K562 (cell line): ENCODE measurements at regions not wholly inside any gene's neighbourhood (a gene's known extent, or its start where the extent isn't known, plus 50 kb on each side); places are given as distances from the start of the nearest gene placed in this dataset.
A peak's percentile ranks its signal among the peaks of the same experiment; 100 is the strongest.

Experiments used
- ATAC-seq: fragments of 200-7000 bp; cut with Tn5 transposase; 3 replicates; pipeline ENCODE4 v1.9.1; 2020; ENCODE audit warnings: moderate library complexity
- BruUV-seq: library from RNA; stranded (reverse); fragments of 400-500 nt; replicated peaks from 2 replicates; lab custom pipeline; 2021; lab: Mats Ljungman, UMichigan
- CTCF ChIA-PET: fragments of 300-600 bp; formaldehyde crosslinking; extraction: SDS; loops from one replicate; lab custom pipeline; 2021; ENCODE audit warnings: low intra/inter-chr PET ratio; lab: Yijun Ruan, JAX
- POLR2A ChIA-PET: fragments of 300-600, 350-650 bp; sonication (Branson Sonifier 250); formaldehyde crosslinking; extraction: SDS; loops from one replicate; lab custom pipeline; 2021; ENCODE audit warnings: antibody characterized with exemption, inconsistent platforms; lab: Yijun Ruan, JAX
- DNase-seq, 4 experiments: peaks; one replicate each; pipeline versions ENCODE4 v3.0.0 to v3.0.0-alpha.2; 2011 to 2018; ENCODE audit warnings: low spot score in 3 of 4, mixed read lengths in 3 of 4; ENCODE audit errors: extremely low read depth in 1 of 4
- FAIRE-seq: peaks from 2 replicates; lab custom pipeline; 2011; peaks lifted over from hg19 to GRCh38; lab: Jason Lieb, UNC
- H2AFZ ChIP-seq: 2 replicates; pipeline ENCODE4 v1.6.0; 2011; ENCODE audit warnings: low read depth, low read length, control low read depth, inconsistent platforms
- H3K27ac ChIP-seq: fragments of 200-600 bp; 3 replicates; pipeline ENCODE4 v1.8.0; 2011; ENCODE audit warnings: low read depth, mild to moderate bottlenecking, control low read depth, inconsistent platforms, low read length, moderate library complexity, mixed read lengths; ENCODE audit errors: extremely low read depth
- H3K27me3 ChIP-seq, 2 experiments: fragments of 300-600 bp in 1 of 2; 2 replicates in 1 of 2; 3 replicates in 1 of 2; pipeline versions ENCODE4 v1.6.0 to v1.8.0; 2011; ENCODE audit warnings: inconsistent platforms in 2 of 2, low read length in 2 of 2, mild to moderate bottlenecking in 1 of 2, mixed read lengths in 1 of 2, moderate library complexity in 1 of 2; ENCODE audit not compliant: control insufficient read depth in 2 of 2, insufficient read depth in 2 of 2
- H3K36me3 ChIP-seq: fragments of 300-600 bp; 3 replicates; pipeline ENCODE4 v1.8.0; 2011; ENCODE audit warnings: mild to moderate bottlenecking, low read length, inconsistent platforms; ENCODE audit not compliant: control insufficient read depth, insufficient read depth
- H3K4me1 ChIP-seq, 2 experiments: fragments of 200-600 bp in 1 of 2; replicated peaks in 1 of 2; 2 replicates in 1 of 2; 3 replicates in 1 of 2; pipeline versions ENCODE4 v1.5.1 to v1.8.0; 2011; ENCODE audit warnings: inconsistent platforms in 2 of 2, low read length in 2 of 2, mild to moderate bottlenecking in 1 of 2, mixed read lengths in 1 of 2, moderate library complexity in 1 of 2; ENCODE audit not compliant: control insufficient read depth in 2 of 2, insufficient read depth in 2 of 2
- H3K4me2 ChIP-seq: 2 replicates; pipeline ENCODE4 v1.6.1; 2011; ENCODE audit warnings: low read length, control low read depth, inconsistent platforms, mixed read lengths; ENCODE audit not compliant: insufficient read depth
- H3K4me3 ChIP-seq: fragments of 200-600 bp; sonication (generic), shearing (Covaris generic); 2 replicates; pipeline ENCODE4 v1.5.1; 2016; ENCODE audit warnings: control low read depth, inconsistent platforms
- H3K79me2 ChIP-seq: fragments of 200-600 bp; 3 replicates; pipeline ENCODE4 v1.8.0; 2011; ENCODE audit warnings: low read length, inconsistent platforms; ENCODE audit not compliant: control insufficient read depth, insufficient read depth
- H3K9ac ChIP-seq, 2 experiments: 2 replicates each; pipeline versions ENCODE4 v1.6.0 to v1.6.1; 2011; ENCODE audit warnings: low read depth in 2 of 2, low read length in 2 of 2, control low read depth in 1 of 2, inconsistent platforms in 1 of 2, mild to moderate bottlenecking in 1 of 2, mixed read lengths in 1 of 2; ENCODE audit not compliant: insufficient read depth in 1 of 2
- H3K9me1 ChIP-seq: one replicate; pipeline ENCODE4 v1.6.0; 2011; ENCODE audit warnings: inconsistent platforms, mild to moderate bottlenecking, low read length, moderate library complexity; ENCODE audit not compliant: control insufficient read depth, insufficient read depth
- H3K9me3 ChIP-seq: replicated peaks from 2 replicates; pipeline ENCODE4 v1.5.1; 2011; ENCODE audit warnings: low read depth, low read length, inconsistent platforms; ENCODE audit not compliant: control insufficient read depth, insufficient read depth
- H4K20me1 ChIP-seq: replicated peaks from 2 replicates; pipeline ENCODE4 v1.6.1; 2011; ENCODE audit warnings: low read length, inconsistent platforms, mixed read lengths; ENCODE audit not compliant: control insufficient read depth, insufficient read depth
- CEBPB ChIP-seq: fragments of 450-650 bp; IDR thresholded peaks from 2 replicates; pipeline ENCODE4 v1.6.1; 2016; ENCODE audit warnings: missing genetic modification characterization, missing compliant biosample characterization
- FOXM1 ChIP-seq, 2 experiments: fragments of 450-650 bp in 1 of 2; sonication (generic) in 1 of 2; formaldehyde crosslinking in 1 of 2; IDR thresholded peaks; 2 replicates each; pipeline versions ENCODE4 v1.6.1 to v1.9.0; 2017 to 2022; ENCODE audit warnings: low read depth in 2 of 2, mild to moderate bottlenecking in 2 of 2, missing genetic modification reagents in 1 of 2, moderate library complexity in 1 of 2
- POLR2H ChIP-seq: IDR thresholded peaks from 2 replicates; pipeline ENCODE4 v1.6.1; 2016; ENCODE audit warnings: missing genetic modification characterization, low read depth, mild to moderate bottlenecking, control low read depth, missing compliant biosample characterization, moderate library complexity
- RFX5 ChIP-seq: IDR thresholded peaks from 2 replicates; pipeline ENCODE4 v1.6.1; 2011; ENCODE audit warnings: low read depth, mild to moderate bottlenecking, improper control_type of control experiment, low read length
- SMARCC2 ChIP-seq: fragments of 450-650 bp; IDR thresholded peaks from 2 replicates; pipeline ENCODE4 v1.6.1; 2017; ENCODE audit warnings: antibody characterized with exemption, moderate library complexity, mild to moderate bottlenecking, low read depth
- TGIF2 ChIP-seq: sonication (generic); formaldehyde crosslinking; IDR thresholded peaks from 2 replicates; pipeline ENCODE4 v1.8.1; 2022; ENCODE audit warnings: mild to moderate bottlenecking, missing genetic modification reagents, moderate library complexity
- ZNF311 ChIP-seq: fragments of 250-450 bp; sonication (Bioruptor Pico); IDR thresholded peaks from 2 replicates; pipeline ENCODE4 v1.4.0; 2020; ENCODE audit warnings: mild to moderate bottlenecking, moderate library complexity
- ZNF785 ChIP-seq: fragments of 250-450 bp; sonication (Bioruptor Pico); IDR thresholded peaks from 2 replicates; pipeline ENCODE4 v1.4.0; 2020; ENCODE audit warnings: mild to moderate bottlenecking
- WGBS: fragments of 100-300 bp; shearing (Covaris generic); methylation state at CpG from one replicate; pipeline ENCODE4 v1.1.6; 2016; ENCODE audit warnings: low coverage, mixed read lengths; ENCODE audit not compliant: insufficient coverage; ENCODE audit errors: missing lambda C conversion rate; 5-methylcytosine and 5-hydroxymethylcytosine counted together
- in situ Hi-C: fragments of 300-500 bp; cut with MboI; formaldehyde crosslinking; loops from 4 replicates; pipeline ENCODE4 v1.15.0; 2018; ENCODE audit warnings: inconsistent platforms, mixed read lengths
- intact Hi-C: fragments of 100-400 bp; cut with micrococcal nuclease; formaldehyde crosslinking; loops from 2 replicates; pipeline ENCODE4 v1.14.2; 2022
- TF ChIP-seq, protein P1 (sequence below): fragments of 250-450 bp; sonication (Bioruptor Pico); IDR thresholded peaks from 2 replicates; pipeline ENCODE4 v1.9.0; 2021; ENCODE audit warnings: mild to moderate bottlenecking, inconsistent platforms

DNA sequence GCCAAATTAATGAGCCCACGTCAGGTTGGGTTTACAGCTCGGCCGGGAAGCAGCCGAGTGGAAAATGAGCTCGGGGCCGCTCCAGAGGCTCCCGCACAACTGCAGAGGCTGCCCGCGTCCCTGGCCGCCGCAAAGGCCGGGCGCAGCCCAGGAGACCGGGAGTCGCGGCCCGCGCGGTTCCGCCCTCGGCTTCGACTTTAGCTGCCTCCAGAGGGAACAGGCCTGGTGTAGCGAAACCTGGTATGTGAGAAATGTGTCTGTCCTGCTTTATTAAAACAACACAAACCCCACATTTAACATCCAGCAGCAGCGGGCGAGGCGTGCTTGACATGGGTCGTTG is 66.2 kb downstream of the FOXD1 start (continued):
- TF ChIP-seq FOXM1 (IDR thresholded peaks at IDR 0.05; ENCODE audit: low read depth) (no peak), FOXM1 (CRISPR knock-in tag; IDR thresholded peaks at IDR 0.05; ENCODE audit: low read depth) (no peak), POLR2H (tag) (no peak), SMARCC2 (no peak), RFX5 (no peak), ZNF785 (CRISPR knock-in tag) (no peak)
- TF ChIP-seq, protein P1, sequence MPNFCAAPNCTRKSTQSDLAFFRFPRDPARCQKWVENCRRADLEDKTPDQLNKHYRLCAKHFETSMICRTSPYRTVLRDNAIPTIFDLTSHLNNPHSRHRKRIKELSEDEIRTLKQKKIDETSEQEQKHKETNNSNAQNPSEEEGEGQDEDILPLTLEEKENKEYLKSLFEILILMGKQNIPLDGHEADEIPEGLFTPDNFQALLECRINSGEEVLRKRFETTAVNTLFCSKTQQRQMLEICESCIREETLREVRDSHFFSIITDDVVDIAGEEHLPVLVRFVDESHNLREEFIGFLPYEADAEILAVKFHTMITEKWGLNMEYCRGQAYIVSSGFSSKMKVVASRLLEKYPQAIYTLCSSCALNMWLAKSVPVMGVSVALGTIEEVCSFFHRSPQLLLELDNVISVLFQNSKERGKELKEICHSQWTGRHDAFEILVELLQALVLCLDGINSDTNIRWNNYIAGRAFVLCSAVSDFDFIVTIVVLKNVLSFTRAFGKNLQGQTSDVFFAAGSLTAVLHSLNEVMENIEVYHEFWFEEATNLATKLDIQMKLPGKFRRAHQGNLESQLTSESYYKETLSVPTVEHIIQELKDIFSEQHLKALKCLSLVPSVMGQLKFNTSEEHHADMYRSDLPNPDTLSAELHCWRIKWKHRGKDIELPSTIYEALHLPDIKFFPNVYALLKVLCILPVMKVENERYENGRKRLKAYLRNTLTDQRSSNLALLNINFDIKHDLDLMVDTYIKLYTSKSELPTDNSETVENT (CRISPR knock-in tag): no peak

DNA sequence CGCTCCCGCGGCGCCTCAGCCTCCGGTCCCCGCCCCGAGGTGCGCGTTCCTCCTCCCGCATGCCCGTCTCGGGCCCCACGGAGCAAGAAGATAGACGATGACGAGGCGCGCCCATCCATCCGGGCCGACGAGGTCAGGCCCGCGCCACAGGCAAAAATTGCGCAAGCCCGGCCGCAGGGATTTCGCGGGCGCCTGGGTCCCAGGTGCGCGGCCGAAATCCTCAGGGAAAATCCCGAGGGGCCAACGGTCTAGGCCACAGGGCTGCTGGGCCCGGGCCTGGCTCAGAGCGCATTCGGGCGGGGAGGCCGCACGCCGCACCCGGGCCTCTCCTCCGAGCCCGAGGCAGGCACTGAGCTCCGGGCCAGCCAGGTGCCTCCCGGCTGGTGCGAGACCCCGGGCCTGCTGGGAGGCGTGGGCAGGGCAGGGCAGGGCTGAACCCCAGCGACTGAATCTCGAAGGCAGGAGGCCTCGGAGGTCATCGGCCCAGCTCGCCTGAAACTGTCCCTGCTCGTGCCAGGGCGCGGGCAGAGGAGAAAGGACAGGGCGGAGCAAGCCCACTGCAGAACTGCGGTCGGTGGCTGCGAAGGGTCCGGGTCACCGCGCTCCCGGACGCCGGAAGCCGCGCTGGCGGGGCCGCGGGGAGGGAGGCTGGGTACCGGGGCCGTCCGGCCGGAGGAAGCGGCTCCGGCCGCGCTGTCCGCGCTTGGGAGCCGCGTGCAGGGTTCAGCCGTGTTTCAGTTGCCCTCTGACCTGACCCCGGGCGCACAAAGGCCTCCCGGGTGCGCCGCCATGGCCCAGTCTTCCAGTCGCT is 66.8 kb downstream of the FOXD1 start:
- Histone ChIP-seq H3K36me3 (no peaks in the 10 kb centered on the region), H3K27ac (no peak overlapping the region), H3K27me3 (peaks cover 28 to 40% of the 10 kb centered on the region in 2 experiments; a peak in 4 of 5 replicates), H3K9ac (no peak overlapping the region), H2AFZ (no peak overlapping the region), H4K20me1 (no peaks in the 10 kb centered on the region), H3K79me2 (no peaks in the 10 kb centered on the region), H3K4me3 (no peak overlapping the region), H3K9me3 (no peaks in the 10 kb centered on the region), H3K4me2 (no peak overlapping the region), H3K4me1 (peaks cover 0 to 21% of the 10 kb centered on the region in 2 experiments; a peak in 1 of 5 replicates), H3K9me1 (no peaks in the 10 kb centered on the region)
- WGBS: 13% methylated on average over 46 of the region's 90 CpGs
- intact Hi-C loops (no loop called here), in situ Hi-C loops (no loop called here)
- TF ChIP-seq TGIF2 (CRISPR knock-in tag) (no peak), CEBPB (tag) (0 out of 2 replicates have a peak, but pooled peaks have one; percentile 32), ZNF311 (no peak)
- DNase-seq: no peak
- ATAC-seq: no peak
- POLR2A ChIA-PET: interaction anchor here (0.8 kb wide), 1 partner anchor 10 kb away, joined by 3 read pairs; no protein-coding TSS in a partner anchor
- no TSS peak for BruUV-seq
- CTCF ChIA-PET: no interaction called here
- FAIRE-seq: no peak
